ENCODE measurements at regions not wholly inside any gene's neighbourhood (a gene's known extent, or its start where the extent isn't known, plus 50 kb on each side); places are given as distances from the start of the nearest gene placed in this dataset.

DNA sequence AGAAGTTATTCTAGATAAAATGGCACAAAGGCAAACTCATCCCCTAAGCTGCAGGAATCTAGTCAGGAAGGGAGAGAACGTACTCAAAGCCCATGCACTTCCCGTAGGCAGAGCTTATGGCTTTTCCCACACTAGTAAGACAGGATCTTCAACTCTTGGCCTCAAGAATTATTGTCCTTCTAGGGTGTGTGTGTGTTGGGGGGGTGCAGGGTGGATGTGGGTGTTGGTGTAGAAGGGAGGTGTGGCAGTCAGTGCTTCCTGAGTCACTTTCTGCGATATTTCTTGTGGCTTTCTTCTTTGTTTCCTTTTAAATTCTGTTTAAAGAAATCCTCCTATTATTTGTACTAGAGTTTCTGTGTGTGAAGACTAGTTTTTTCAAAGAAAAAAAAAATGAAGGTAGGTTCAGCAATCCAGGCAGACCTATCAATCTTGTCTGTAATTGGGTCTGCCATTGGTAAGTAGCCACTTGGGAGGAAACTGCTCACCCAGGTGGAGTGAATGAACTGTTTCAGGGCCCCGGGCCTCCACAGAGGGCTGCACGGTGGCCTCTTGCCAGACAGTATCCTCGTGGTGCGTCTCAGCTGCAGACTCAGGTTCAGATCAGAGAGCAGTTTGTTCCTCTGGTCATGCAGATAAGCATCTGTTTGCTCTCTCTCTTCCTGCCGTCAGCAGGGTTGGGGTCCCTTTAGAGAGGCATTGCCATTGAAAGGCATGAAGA, 131.9 kb downstream of the NPR3 start:
- Histone ChIP-seq H3K4me1 (ENCODE audit: control insufficient read depth, insufficient read depth, low read length) (no peaks in the 10 kb centered on the region), H3K4me3 (ENCODE audit: low read length in 2 of 2) (no peak overlapping the region), H3K27ac (ENCODE audit: low read length) (no peak overlapping the region), H3K9me3 (ENCODE audit: control insufficient read depth in 2 of 2, low read length in 2 of 2) (no peaks in the 10 kb centered on the region), H3K9ac (ENCODE audit: low read length in 2 of 2) (no peak overlapping the region), H3K36me3 (ENCODE audit: control insufficient read depth in 2 of 2, insufficient read depth in 2 of 2, low read length in 2 of 2) (no peaks in the 10 kb centered on the region), H3K27me3 (ENCODE audit: control insufficient read depth in 1 of 2, insufficient read depth in 2 of 2, low read length in 2 of 2) (no peaks in the 10 kb centered on the region)

- Histone ChIP-seq H3K9me3 (ENCODE audit: control insufficient read depth in 2 of 2, low read length in 2 of 2) (no peaks in the 10 kb centered on the region), H3K4me1 (ENCODE audit: control insufficient read depth, insufficient read depth, low read length) (no peaks in the 10 kb centered on the region), H3K36me3 (ENCODE audit: control insufficient read depth in 2 of 2, insufficient read depth in 2 of 2, low read length in 2 of 2) (no peaks in the 10 kb centered on the region), H3K9ac (ENCODE audit: low read length in 2 of 2) (no peak overlapping the region), H3K4me3 (ENCODE audit: low read length in 2 of 2) (no peak overlapping the region), H3K27ac (ENCODE audit: low read length) (no peak overlapping the region), H3K27me3 (ENCODE audit: control insufficient read depth in 1 of 2, insufficient read depth in 2 of 2, low read length in 2 of 2) (no peaks in the 10 kb centered on the region)
Measured at GRCh38 chr5:32843531-32843895, 132.4 kb downstream of the NPR3 start.

DNA sequence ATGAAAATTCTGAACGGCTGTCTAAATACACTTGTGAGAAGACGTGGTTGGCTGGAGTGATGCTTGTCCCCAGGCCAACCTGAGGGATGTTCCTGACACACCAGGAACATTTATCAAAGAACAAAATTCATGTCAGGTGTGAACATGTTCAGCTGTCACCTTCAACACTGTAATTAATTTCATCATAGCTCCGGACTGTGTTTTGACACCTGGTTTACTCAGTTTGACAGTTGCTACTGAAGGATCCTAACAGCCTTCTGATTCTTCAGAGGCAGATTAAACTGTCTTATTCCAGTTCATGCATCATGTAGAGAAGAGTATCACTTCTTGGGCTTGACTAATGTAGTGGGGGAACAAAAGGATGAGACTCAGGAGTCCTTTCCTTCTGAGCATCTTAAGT, 134.1 kb downstream of the NPR3 start:
- H3K36me3 ChIP-seq (ENCODE audit: control insufficient read depth in 2 of 2, insufficient read depth in 2 of 2, low read length in 2 of 2) = no peaks in the 10 kb centered on the region
- H3K4me1 ChIP-seq (ENCODE audit: control insufficient read depth, insufficient read depth, low read length) = no peaks in the 10 kb centered on the region
- no peak overlapping the region for H3K27ac ChIP-seq (ENCODE audit: low read length)
- peaks cover 0 to 3% of the 10 kb centered on the region in 2 donors for H3K9me3 ChIP-seq (ENCODE audit: control insufficient read depth in 2 of 2, low read length in 2 of 2)
- no peaks in the 10 kb centered on the region for H3K27me3 ChIP-seq (ENCODE audit: control insufficient read depth in 1 of 2, insufficient read depth in 2 of 2, low read length in 2 of 2)
- H3K4me3 ChIP-seq (ENCODE audit: low read length in 2 of 2) = no peak overlapping the region
- no peak overlapping the region for H3K9ac ChIP-seq (ENCODE audit: low read length in 2 of 2)

DNA sequence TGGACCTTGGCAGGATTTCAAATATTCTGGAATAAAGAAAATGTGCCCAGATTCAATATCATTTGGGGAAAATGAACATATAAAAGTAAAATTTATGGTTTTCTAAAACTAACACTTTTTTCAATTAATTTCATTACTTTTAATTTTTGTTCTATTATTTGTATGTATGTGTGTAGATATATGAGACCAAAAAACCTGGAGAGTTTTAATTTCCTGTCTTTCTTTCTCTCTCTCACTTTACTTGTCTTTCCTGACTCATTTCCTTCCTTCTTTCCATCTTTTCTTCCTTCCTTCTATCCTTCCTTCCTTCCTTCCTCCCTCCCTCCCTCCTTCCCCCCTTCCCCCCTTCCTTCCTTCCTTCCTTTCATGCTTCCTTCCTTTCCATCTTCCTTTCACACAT, 137.0 kb downstream of the NPR3 start:
- Histone ChIP-seq H3K27ac (ENCODE audit: low read length) (no peak overlapping the region), H3K4me1 (ENCODE audit: control insufficient read depth, insufficient read depth, low read length) (no peaks in the 10 kb centered on the region), H3K9me3 (ENCODE audit: control insufficient read depth in 2 of 2, low read length in 2 of 2) (peaks cover 0 to 4% of the 10 kb centered on the region in 2 donors), H3K27me3 (ENCODE audit: control insufficient read depth in 1 of 2, insufficient read depth in 2 of 2, low read length in 2 of 2) (no peaks in the 10 kb centered on the region), H3K4me3 (ENCODE audit: low read length in 2 of 2) (no peak overlapping the region), H3K36me3 (ENCODE audit: control insufficient read depth in 2 of 2, insufficient read depth in 2 of 2, low read length in 2 of 2) (no peaks in the 10 kb centered on the region), H3K9ac (ENCODE audit: low read length in 2 of 2) (no peak overlapping the region)

DNA sequence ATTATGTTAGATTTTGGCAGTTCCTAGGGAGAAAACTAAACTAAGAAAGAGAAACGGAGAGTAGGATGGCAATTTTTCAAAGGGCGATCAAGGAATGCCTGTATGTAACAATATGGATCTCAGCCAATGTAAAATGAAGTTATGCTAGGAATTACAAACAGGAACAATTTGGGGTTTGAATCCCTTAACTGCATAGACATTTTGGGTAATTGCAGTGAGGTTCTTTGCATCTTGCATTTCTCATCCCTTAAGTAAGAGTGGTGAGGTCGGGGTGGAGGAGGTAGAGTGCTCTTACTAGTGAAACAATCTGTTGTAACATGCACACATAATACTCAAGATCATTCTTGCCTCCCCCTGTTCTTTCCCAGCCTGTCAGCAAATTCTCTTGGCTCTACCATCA, 137.6 kb downstream of the NPR3 start:
- Histone ChIP-seq H3K9me3 (ENCODE audit: control insufficient read depth in 2 of 2, low read length in 2 of 2) (peaks cover 0 to 4% of the 10 kb centered on the region in 2 donors), H3K4me1 (ENCODE audit: control insufficient read depth, insufficient read depth, low read length) (no peaks in the 10 kb centered on the region), H3K27me3 (ENCODE audit: control insufficient read depth in 1 of 2, insufficient read depth in 2 of 2, low read length in 2 of 2) (no peaks in the 10 kb centered on the region)

GRCh38 chr5:32850817-32851496, 139.8 kb downstream of the NPR3 start:
- Histone ChIP-seq H3K27me3 (ENCODE audit: control insufficient read depth in 1 of 2, insufficient read depth in 2 of 2, low read length in 2 of 2) (no peaks in the 10 kb centered on the region), H3K4me1 (ENCODE audit: control insufficient read depth, insufficient read depth, low read length) (no peaks in the 10 kb centered on the region), H3K4me3 (ENCODE audit: low read length in 2 of 2) (no peak overlapping the region), H3K9ac (ENCODE audit: low read length in 2 of 2) (no peak overlapping the region), H3K9me3 (ENCODE audit: control insufficient read depth in 2 of 2, low read length in 2 of 2) (peaks cover 0 to 4% of the 10 kb centered on the region in 2 donors), H3K36me3 (ENCODE audit: control insufficient read depth in 2 of 2, insufficient read depth in 2 of 2, low read length in 2 of 2) (no peaks in the 10 kb centered on the region), H3K27ac (ENCODE audit: low read length) (no peak overlapping the region)

More for the DNA sequence above, 137.6 kb downstream of the NPR3 start:
- no peak overlapping the region for H3K27ac ChIP-seq (ENCODE audit: low read length)
- no peaks in the 10 kb centered on the region for H3K36me3 ChIP-seq (ENCODE audit: control insufficient read depth in 2 of 2, insufficient read depth in 2 of 2, low read length in 2 of 2)
- H3K4me3 ChIP-seq (ENCODE audit: low read length in 2 of 2) = no peak overlapping the region
- H3K9ac ChIP-seq (ENCODE audit: low read length in 2 of 2) = no peak overlapping the region

DNA sequence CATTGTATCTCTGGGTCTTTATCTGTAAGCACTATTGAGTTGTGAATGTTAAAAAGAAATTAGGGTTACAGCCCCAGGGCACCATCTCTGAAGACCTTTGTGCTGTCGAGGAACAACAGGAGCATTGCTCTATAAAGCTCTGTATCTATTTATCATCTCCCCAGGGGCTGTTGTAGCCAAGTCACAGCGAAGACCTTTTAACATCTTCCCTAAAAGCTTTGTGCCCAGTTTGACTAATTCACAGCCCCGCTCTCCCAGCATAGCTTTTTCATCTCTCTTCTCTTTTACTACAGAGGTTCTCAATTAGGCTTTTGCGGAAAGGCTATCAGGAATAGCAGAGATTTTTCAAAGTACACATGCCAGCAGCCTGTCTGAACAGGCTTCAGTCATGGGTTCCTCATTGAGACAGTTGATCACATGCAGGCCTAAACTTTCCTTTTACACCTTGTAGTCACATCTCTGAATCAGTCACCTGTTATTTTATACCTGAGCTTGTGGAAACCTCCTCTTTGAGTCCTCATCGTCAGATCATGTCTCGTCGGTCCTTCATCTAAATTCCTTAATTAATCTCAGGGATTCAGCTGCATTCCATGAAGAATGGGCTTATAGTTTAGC, 140.5 kb downstream of the NPR3 start:
- Histone ChIP-seq H3K4me1 (ENCODE audit: control insufficient read depth, insufficient read depth, low read length) (no peaks in the 10 kb centered on the region), H3K27me3 (ENCODE audit: control insufficient read depth in 1 of 2, insufficient read depth in 2 of 2, low read length in 2 of 2) (no peaks in the 10 kb centered on the region), H3K27ac (ENCODE audit: low read length) (no peak overlapping the region), H3K4me3 (ENCODE audit: low read length in 2 of 2) (no peak overlapping the region), H3K9ac (ENCODE audit: low read length in 2 of 2) (no peak overlapping the region), H3K36me3 (ENCODE audit: control insufficient read depth in 2 of 2, insufficient read depth in 2 of 2, low read length in 2 of 2) (no peaks in the 10 kb centered on the region), H3K9me3 (ENCODE audit: control insufficient read depth in 2 of 2, low read length in 2 of 2) (peaks cover 0 to 4% of the 10 kb centered on the region in 2 donors)

- H3K36me3 ChIP-seq (ENCODE audit: control insufficient read depth in 2 of 2, insufficient read depth in 2 of 2, low read length in 2 of 2) = no peaks in the 10 kb centered on the region
- no peak overlapping the region for H3K27ac ChIP-seq (ENCODE audit: low read length)
Measured at GRCh38 chr5:32852535-32852934, 141.4 kb downstream of the NPR3 start.

GRCh38 chr5:32852976-32853375, 141.9 kb downstream of the NPR3 start:
- H3K9me3 ChIP-seq (ENCODE audit: control insufficient read depth in 2 of 2, low read length in 2 of 2) = peaks cover 4 to 7% of the 10 kb centered on the region in 2 donors
- no peaks in the 10 kb centered on the region for H3K27me3 ChIP-seq (ENCODE audit: control insufficient read depth in 1 of 2, insufficient read depth in 2 of 2, low read length in 2 of 2)
- no peaks in the 10 kb centered on the region for H3K36me3 ChIP-seq (ENCODE audit: control insufficient read depth in 2 of 2, insufficient read depth in 2 of 2, low read length in 2 of 2)
- H3K9ac ChIP-seq (ENCODE audit: low read length in 2 of 2) = no peak overlapping the region
- H3K4me3 ChIP-seq (ENCODE audit: low read length in 2 of 2) = no peak overlapping the region
- no peaks in the 10 kb centered on the region for H3K4me1 ChIP-seq (ENCODE audit: control insufficient read depth, insufficient read depth, low read length)
- H3K27ac ChIP-seq (ENCODE audit: low read length) = no peak overlapping the region

More at GRCh38 chr5:32852535-32852934, 141.4 kb downstream of the NPR3 start:
- H3K4me3 ChIP-seq (ENCODE audit: low read length in 2 of 2) = no peak overlapping the region
- H3K27me3 ChIP-seq (ENCODE audit: control insufficient read depth in 1 of 2, insufficient read depth in 2 of 2, low read length in 2 of 2) = no peaks in the 10 kb centered on the region
- H3K4me1 ChIP-seq (ENCODE audit: control insufficient read depth, insufficient read depth, low read length) = no peaks in the 10 kb centered on the region
- peaks cover 4% of the 10 kb centered on the region in 2 donors for H3K9me3 ChIP-seq (ENCODE audit: control insufficient read depth in 2 of 2, low read length in 2 of 2)
- H3K9ac ChIP-seq (ENCODE audit: low read length in 2 of 2) = no peak overlapping the region

GRCh38 chr5:32854473-32854872, 143.4 kb downstream of the NPR3 start:
- H3K36me3 ChIP-seq (ENCODE audit: control insufficient read depth in 2 of 2, insufficient read depth in 2 of 2, low read length in 2 of 2) = no peaks in the 10 kb centered on the region
- H3K27me3 ChIP-seq (ENCODE audit: control insufficient read depth in 1 of 2, insufficient read depth in 2 of 2, low read length in 2 of 2) = no peaks in the 10 kb centered on the region
- H3K9ac ChIP-seq (ENCODE audit: low read length in 2 of 2) = no peak overlapping the region
- H3K9me3 ChIP-seq (ENCODE audit: control insufficient read depth in 2 of 2, low read length in 2 of 2) = peaks cover 4 to 8% of the 10 kb centered on the region in 2 donors
- H3K27ac ChIP-seq (ENCODE audit: low read length) = no peak overlapping the region
- H3K4me3 ChIP-seq (ENCODE audit: low read length in 2 of 2) = no peak overlapping the region
- no peaks in the 10 kb centered on the region for H3K4me1 ChIP-seq (ENCODE audit: control insufficient read depth, insufficient read depth, low read length)

GRCh38 chr5:32859211-32859641, 148.1 kb downstream of the NPR3 start:
- H3K9ac ChIP-seq (ENCODE audit: low read length in 2 of 2) = no peak overlapping the region
- H3K27me3 ChIP-seq (ENCODE audit: control insufficient read depth in 1 of 2, insufficient read depth in 2 of 2, low read length in 2 of 2) = no peaks in the 10 kb centered on the region
- H3K9me3 ChIP-seq (ENCODE audit: control insufficient read depth in 2 of 2, low read length in 2 of 2) = peaks cover 4 to 5% of the 10 kb centered on the region in 2 donors
- H3K4me3 ChIP-seq (ENCODE audit: low read length in 2 of 2) = no peak overlapping the region
- H3K27ac ChIP-seq (ENCODE audit: low read length) = no peak overlapping the region
- H3K4me1 ChIP-seq (ENCODE audit: control insufficient read depth, insufficient read depth, low read length) = no peaks in the 10 kb centered on the region
- H3K36me3 ChIP-seq (ENCODE audit: control insufficient read depth in 2 of 2, insufficient read depth in 2 of 2, low read length in 2 of 2) = no peaks in the 10 kb centered on the region
